ENCODE measurements at regions not wholly inside any gene's neighbourhood (a gene's known extent, or its start where the extent isn't known, plus 50 kb on each side); places are given as distances from the start of the nearest gene placed in this dataset.

DNA sequence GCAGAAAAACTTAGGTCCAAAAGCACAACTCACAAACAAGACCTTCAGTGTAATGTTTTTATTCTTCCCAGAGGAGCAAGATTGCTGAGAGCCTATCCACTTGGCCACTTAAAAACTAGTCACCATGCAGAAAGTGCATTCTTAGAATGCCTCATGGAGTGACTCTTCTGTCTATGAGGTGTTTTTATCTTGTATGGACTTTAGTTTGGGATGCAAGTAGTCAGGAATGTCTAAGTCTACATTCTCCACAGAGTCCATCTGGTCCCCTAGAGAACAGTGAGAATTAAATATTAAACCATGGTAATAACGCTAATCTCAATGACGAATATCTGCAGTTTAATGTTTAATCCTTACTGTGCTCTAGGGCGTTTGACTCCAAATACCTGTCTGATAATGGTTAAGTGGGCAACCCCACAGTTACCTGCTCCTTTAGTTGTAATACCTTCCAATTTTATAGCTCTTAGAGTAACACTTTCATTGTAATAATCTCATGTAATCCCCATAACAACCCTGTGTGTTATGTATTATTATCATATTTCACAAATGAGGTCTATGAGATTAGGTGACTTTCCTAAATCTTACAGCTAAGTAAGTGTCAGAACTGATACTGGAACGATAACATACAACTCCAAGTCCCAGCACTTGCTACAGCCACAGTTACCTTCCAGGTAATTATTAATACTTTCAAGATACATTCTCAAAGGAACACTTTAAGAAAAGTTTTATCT, 235.6 kb upstream of the JADE1 start:
- Histone ChIP-seq H3K27ac (ENCODE audit: insufficient read depth, low read length) (peak overlapping the region; percentile 24; the same call in 1 of the 2 replicates), H3K23ac (ENCODE audit: low read depth, low read length) (peak overlapping the region; percentile 22; the same call in 1 of the 2 replicates), H3K79me1 (ENCODE audit: low read depth in 1 of 2, low read length in 2 of 2) (peaks cover 0 to 6% of the 10 kb centered on the region in 2 experiments; a peak in 1 of 4 replicates), H3K56ac (ENCODE audit: extremely low read depth, insufficient read depth, low read length) (no peak overlapping the region), H4K5ac (ENCODE audit: low read depth, low read length) (peak overlapping the region; percentile 36; the same call in 1 of the 2 replicates), H2BK5ac (ENCODE audit: low read depth, low read length, poor library complexity, severe bottlenecking) (peak overlapping the region; percentile 95), H4K91ac (ENCODE audit: insufficient read depth, low read depth, low read length) (peak overlapping the region; percentile 51; the same call in 1 of the 2 replicates), H2BK120ac (ENCODE audit: low read depth, low read length) (peak overlapping the region; percentile 89), H3K9me3 (ENCODE audit: control insufficient read depth, insufficient read depth, low read length) (no peaks in the 10 kb centered on the region), H3K27me3 (ENCODE audit: control insufficient read depth, insufficient read depth, low read length) (no peaks in the 10 kb centered on the region), H3K18ac (ENCODE audit: low read depth, low read length) (peak overlapping the region; percentile 99; the same call in 1 of the 2 replicates), H2AFZ (replicated peaks; ENCODE audit: low read length, poor library complexity) (no peak overlapping the region), H3K9me1 (ENCODE audit: insufficient read depth, low read length) (peaks cover 4% of the 10 kb centered on the region), H3K14ac (replicated peaks; ENCODE audit: low read depth, low read length) (0 out of 2 replicates have a peak overlapping the region, but pooled peaks have one; percentile 43), H3K4me3 (ENCODE audit: insufficient read depth, low read depth, low read length) (no peak overlapping the region), H2BK20ac (ENCODE audit: low read depth, low read length) (peak overlapping the region; percentile 95), H2BK15ac (ENCODE audit: low read depth, low read length) (peak overlapping the region; percentile 64; the same call in 2 of the 3 replicates), H2AK5ac (ENCODE audit: low read depth, low read length) (peak overlapping the region; percentile 65; the same call in 1 of the 2 replicates), H4K20me1 (ENCODE audit: insufficient read depth, low read length) (no peaks in the 10 kb centered on the region), H4K8ac (ENCODE audit: low read depth in 2 of 2, low read length in 2 of 2) (peak overlapping the region; percentile 9 to 90; a peak in 2 of 4 replicates), H3K4me1 (ENCODE audit: control insufficient read depth, insufficient read depth, low read length) (peaks cover 22% of the 10 kb centered on the region), H3K4ac (ENCODE audit: low read depth, low read length) (peak overlapping the region; percentile 48; the same call in 1 of the 2 replicates), H3K36me3 (ENCODE audit: control insufficient read depth, insufficient read depth, low read length) (no peaks in the 10 kb centered on the region), H3K4me2 (ENCODE audit: low read depth, low read length) (no peak overlapping the region), H3K9ac (ENCODE audit: low read depth, low read length) (no peak overlapping the region), H2AK9ac (replicated peaks; ENCODE audit: low read depth, low read length, poor library complexity) (no peak overlapping the region)
- ChIA-PET CTCF (interaction anchor here (0.5 to 2.0 kb wide), 7 partner anchors 11 to 414 kb away, joined by 3 to 6 read pairs (median 4); no protein-coding TSS in a partner anchor), POLR2A (ENCODE audit: unreplicated experiment) (no interaction called here)
- intact Hi-C loops (cut with micrococcal nuclease) (loop anchor here (2.0 to 5.0 kb wide), 7 partner anchors 57 to 288 kb away; partner anchors contain the start of gene PGRMC2), in situ Hi-C loops (cut with MboI; ENCODE audit: low sequenced_read_pairs) (loop anchor here (10.0 to 25.0 kb wide), 3 partner anchors 231 to 387 kb away; partner anchors contain the start of gene JADE1), dilution Hi-C loops (cut with HindIII; ENCODE audit: low sequenced_read_pairs, unreplicated experiment) (no loop called here)
- no TSS peak for BruUV-seq (replicated peaks)
- DNase-seq (peak; percentile 91), ATAC-seq (ENCODE audit: low read depth) (peak; percentile 78)
- WGBS, 2 experiments (ENCODE audit: extremely low coverage in 2 of 2, insufficient read length in 1 of 2), result 80% methylated on average over 1 of the region's 4 CpGs; no CpG with 5 or more reads in 1 of the 2 experiments
- peak; percentile 75 for TF ChIP-seq RCOR1 (IDR thresholded peaks at IDR 0.05; ENCODE audit: insufficient replicate concordance, low read length)
- TF ChIP-seq, protein P1, sequence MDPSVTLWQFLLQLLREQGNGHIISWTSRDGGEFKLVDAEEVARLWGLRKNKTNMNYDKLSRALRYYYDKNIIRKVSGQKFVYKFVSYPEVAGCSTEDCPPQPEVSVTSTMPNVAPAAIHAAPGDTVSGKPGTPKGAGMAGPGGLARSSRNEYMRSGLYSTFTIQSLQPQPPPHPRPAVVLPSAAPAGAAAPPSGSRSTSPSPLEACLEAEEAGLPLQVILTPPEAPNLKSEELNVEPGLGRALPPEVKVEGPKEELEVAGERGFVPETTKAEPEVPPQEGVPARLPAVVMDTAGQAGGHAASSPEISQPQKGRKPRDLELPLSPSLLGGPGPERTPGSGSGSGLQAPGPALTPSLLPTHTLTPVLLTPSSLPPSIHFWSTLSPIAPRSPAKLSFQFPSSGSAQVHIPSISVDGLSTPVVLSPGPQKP (IDR thresholded peaks at IDR 0.05; ENCODE audit: borderline replicate concordance, low read depth, low read length), result no peak
- TF ChIP-seq RAD21 (IDR thresholded peaks at IDR 0.05; ENCODE audit: low read length), result no peak
- no peak for TF ChIP-seq MAZ (IDR thresholded peaks at IDR 0.05; ENCODE audit: borderline replicate concordance, low read depth, low read length)
- TF ChIP-seq FOS (IDR thresholded peaks at IDR 0.05; ENCODE audit: low read depth, low read length), result peak; percentile 27
- no peak for TF ChIP-seq MAFK (IDR thresholded peaks at IDR 0.05; ENCODE audit: low read depth, low read length)
- TF ChIP-seq CEBPB (IDR thresholded peaks at IDR 0.05; ENCODE audit: low read depth, low read length), result no peak
- TF ChIP-seq MXI1 (IDR thresholded peaks at IDR 0.05; ENCODE audit: borderline replicate concordance, low read depth, low read length), result no peak
- no peak for TF ChIP-seq POLR2A (IDR thresholded peaks at IDR 0.05; ENCODE audit: low read depth, low read length)

Measured in IMR-90 (cell line).